ENCODE measurements at regions not wholly inside any gene's neighbourhood (a gene's known extent, or its start where the extent isn't known, plus 50 kb on each side); places are given as distances from the start of the nearest gene placed in this dataset.

DNA sequence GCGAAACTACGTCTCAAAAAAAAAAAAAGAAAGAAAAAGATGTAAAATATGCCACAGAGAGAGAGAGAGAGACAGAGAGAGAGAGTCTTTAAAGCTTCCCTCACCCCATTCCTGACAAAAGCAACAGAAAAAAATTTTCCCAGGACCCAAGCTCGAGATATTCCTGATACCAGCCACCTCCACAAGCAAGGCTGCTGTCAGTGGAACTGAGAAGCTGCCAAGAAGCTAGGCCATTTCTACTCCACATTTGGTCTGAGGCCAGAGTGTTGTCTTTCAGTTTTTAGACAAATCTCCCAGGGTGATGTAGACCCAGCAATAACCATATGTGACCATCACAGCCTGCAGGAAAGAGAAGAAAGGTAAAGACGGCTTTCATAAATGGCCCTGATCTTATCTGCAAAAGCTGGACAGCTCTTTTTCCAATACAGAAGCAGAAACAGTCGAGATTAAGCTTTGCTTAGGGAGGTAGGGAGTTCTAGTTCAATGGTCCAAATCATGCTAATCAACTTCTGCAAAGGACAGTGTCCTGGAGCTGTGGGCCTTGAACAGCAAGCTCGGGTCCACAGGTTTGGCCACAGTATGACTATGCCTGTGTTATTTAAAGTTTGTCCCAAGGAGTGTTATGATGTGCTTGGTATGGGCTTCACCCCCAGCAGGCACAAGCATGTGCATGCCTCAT is 130.3 kb upstream of the NUDT4 start:
- TF ChIP-seq SMC3 (conservative IDR thresholded peaks at IDR 0.05; ENCODE audit: poor library complexity) (no peak), EZH2 (IDR thresholded peaks at IDR 0.05; ENCODE audit: borderline replicate concordance, insufficient read depth, low read length, poor library complexity, severe bottlenecking) (no peak), MXI1 (conservative IDR thresholded peaks at IDR 0.05; ENCODE audit: poor library complexity, severe bottlenecking) (no peak), EP300 (conservative IDR thresholded peaks at IDR 0.05; ENCODE audit: poor library complexity, severe bottlenecking) (no peak), TAF1 (IDR thresholded peaks at IDR 0.05; ENCODE audit: low read depth) (no peak), POLR2AphosphoS5 (IDR thresholded peaks at IDR 0.05) (no peak), RAD21 (conservative IDR thresholded peaks at IDR 0.05) (no peak)
- TF ChIP-seq, protein P1, sequence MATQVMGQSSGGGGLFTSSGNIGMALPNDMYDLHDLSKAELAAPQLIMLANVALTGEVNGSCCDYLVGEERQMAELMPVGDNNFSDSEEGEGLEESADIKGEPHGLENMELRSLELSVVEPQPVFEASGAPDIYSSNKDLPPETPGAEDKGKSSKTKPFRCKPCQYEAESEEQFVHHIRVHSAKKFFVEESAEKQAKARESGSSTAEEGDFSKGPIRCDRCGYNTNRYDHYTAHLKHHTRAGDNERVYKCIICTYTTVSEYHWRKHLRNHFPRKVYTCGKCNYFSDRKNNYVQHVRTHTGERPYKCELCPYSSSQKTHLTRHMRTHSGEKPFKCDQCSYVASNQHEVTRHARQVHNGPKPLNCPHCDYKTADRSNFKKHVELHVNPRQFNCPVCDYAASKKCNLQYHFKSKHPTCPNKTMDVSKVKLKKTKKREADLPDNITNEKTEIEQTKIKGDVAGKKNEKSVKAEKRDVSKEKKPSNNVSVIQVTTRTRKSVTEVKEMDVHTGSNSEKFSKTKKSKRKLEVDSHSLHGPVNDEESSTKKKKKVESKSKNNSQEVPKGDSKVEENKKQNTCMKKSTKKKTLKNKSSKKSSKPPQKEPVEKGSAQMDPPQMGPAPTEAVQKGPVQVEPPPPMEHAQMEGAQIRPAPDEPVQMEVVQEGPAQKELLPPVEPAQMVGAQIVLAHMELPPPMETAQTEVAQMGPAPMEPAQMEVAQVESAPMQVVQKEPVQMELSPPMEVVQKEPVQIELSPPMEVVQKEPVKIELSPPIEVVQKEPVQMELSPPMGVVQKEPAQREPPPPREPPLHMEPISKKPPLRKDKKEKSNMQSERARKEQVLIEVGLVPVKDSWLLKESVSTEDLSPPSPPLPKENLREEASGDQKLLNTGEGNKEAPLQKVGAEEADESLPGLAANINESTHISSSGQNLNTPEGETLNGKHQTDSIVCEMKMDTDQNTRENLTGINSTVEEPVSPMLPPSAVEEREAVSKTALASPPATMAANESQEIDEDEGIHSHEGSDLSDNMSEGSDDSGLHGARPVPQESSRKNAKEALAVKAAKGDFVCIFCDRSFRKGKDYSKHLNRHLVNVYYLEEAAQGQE (IDR thresholded peaks at IDR 0.05; ENCODE audit: borderline replicate concordance): no peak
- Histone ChIP-seq H3K27ac (ENCODE audit: low read length) (no peak overlapping the region), H3K4me2 (ENCODE audit: low read length) (no peak overlapping the region), H2AFZ (ENCODE audit: low read depth, low read length) (no peak overlapping the region), H3K79me2 (replicated peaks; ENCODE audit: insufficient read depth, low read length) (no peaks in the 10 kb centered on the region), H3K27me3 (ENCODE audit: insufficient read depth, low read depth, low read length) (no peaks in the 10 kb centered on the region), H3K9me2 (ENCODE audit: insufficient read depth, low read length) (no peaks in the 10 kb centered on the region), H3F3A (ENCODE audit: insufficient read depth, low read length, poor library complexity, severe bottlenecking) (no peaks in the 10 kb centered on the region), H3K36me3 (ENCODE audit: insufficient read depth, low read length) (no peaks in the 10 kb centered on the region), H3K9me3 (ENCODE audit: low read length) (no peaks in the 10 kb centered on the region), H3K4me3 (ENCODE audit: low read length) (no peak overlapping the region), H4K20me1 (ENCODE audit: insufficient read depth) (no peaks in the 10 kb centered on the region), H3K9ac (ENCODE audit: low read length) (no peak overlapping the region)

DNA sequence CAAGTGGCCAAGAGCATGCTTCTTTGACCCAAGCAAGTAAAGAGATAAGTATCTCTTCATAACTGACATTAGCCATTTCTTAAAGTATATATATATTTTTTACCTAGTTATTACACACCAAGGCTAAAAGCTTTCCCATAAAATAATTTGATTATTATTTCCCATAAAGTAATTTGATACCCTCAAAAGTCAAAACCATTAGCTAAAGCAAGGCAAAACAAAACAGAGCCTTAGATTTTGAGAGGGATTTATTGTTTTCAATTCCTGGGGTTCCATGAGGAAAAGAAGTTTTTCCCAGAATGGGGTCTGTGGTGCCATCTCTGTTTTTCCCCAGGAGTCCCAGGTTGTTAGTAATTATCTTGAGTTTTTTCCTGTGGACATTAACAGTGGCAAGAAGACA is 125.5 kb upstream of the NUDT4 start:
- Histone ChIP-seq H3K27me3 (ENCODE audit: insufficient read depth, low read depth, low read length) (no peaks in the 10 kb centered on the region), H3K4me2 (ENCODE audit: low read length) (no peak overlapping the region), H2AFZ (ENCODE audit: low read depth, low read length) (no peak overlapping the region), H3K9me2 (ENCODE audit: insufficient read depth, low read length) (no peaks in the 10 kb centered on the region), H3K79me2 (replicated peaks; ENCODE audit: insufficient read depth, low read length) (no peaks in the 10 kb centered on the region), H3K9me3 (ENCODE audit: low read length) (peaks cover 9% of the 10 kb centered on the region), H3K4me3 (ENCODE audit: low read length) (no peak overlapping the region), H3K36me3 (ENCODE audit: insufficient read depth, low read length) (no peaks in the 10 kb centered on the region), H4K20me1 (ENCODE audit: insufficient read depth) (no peaks in the 10 kb centered on the region), H3K9ac (ENCODE audit: low read length) (no peak overlapping the region), H3K27ac (ENCODE audit: low read length) (no peak overlapping the region), H3F3A (ENCODE audit: insufficient read depth, low read length, poor library complexity, severe bottlenecking) (no peaks in the 10 kb centered on the region)
- TF ChIP-seq, protein P1 (IDR thresholded peaks at IDR 0.05; ENCODE audit: borderline replicate concordance): no peak
- TF ChIP-seq POLR2AphosphoS5 (IDR thresholded peaks at IDR 0.05) (no peak), RAD21 (conservative IDR thresholded peaks at IDR 0.05) (no peak), SMC3 (conservative IDR thresholded peaks at IDR 0.05; ENCODE audit: poor library complexity) (no peak), EP300 (conservative IDR thresholded peaks at IDR 0.05; ENCODE audit: poor library complexity, severe bottlenecking) (no peak), MXI1 (conservative IDR thresholded peaks at IDR 0.05; ENCODE audit: poor library complexity, severe bottlenecking) (no peak), EZH2 (IDR thresholded peaks at IDR 0.05; ENCODE audit: borderline replicate concordance, insufficient read depth, low read length, poor library complexity, severe bottlenecking) (no peak), TAF1 (IDR thresholded peaks at IDR 0.05; ENCODE audit: low read depth) (no peak)

Data from neural cell (in vitro differentiated cells).